Endothelial cell of umbilical vein (primary cell): ENCODE measurements at regions not wholly inside any gene's neighbourhood (a gene's known extent, or its start where the extent isn't known, plus 50 kb on each side); places are given as distances from the start of the nearest gene placed in this dataset.

Source experiments
- BruUV-seq: library from RNA; stranded (reverse); fragments of 400-500 nt; replicated peaks from 2 replicates; lab custom pipeline; 2021; lab: Mats Ljungman, UMichigan
- CTCF ChIA-PET: fragments of 300-600, 350-600 bp; sonication (Branson Sonifier 250); formaldehyde crosslinking; loops from one replicate; lab custom pipeline; 2021; ENCODE audit warnings: antibody characterized with exemption, inconsistent platforms; lab: Charles Lee
- POLR2A ChIA-PET: fragments of 300-600, 350-600 bp; sonication (Branson Sonifier 250); formaldehyde crosslinking; loops from one replicate; lab custom pipeline; 2021; ENCODE audit warnings: antibody characterized with exemption, inconsistent platforms; lab: Charles Lee
- DNase-seq: peaks from one replicate; pipeline ENCODE4 v3.0.0-alpha.2; 2011; ENCODE audit warnings: low read depth, low spot score
- FAIRE-seq: peaks from 2 replicates; lab custom pipeline; 2011; peaks lifted over from hg19 to GRCh38; lab: Jason Lieb, UNC
- H2AFZ ChIP-seq: 2 replicates; pipeline ENCODE4 v1.6.0; 2012; ENCODE audit warnings: low read depth, low read length, control low read depth, inconsistent platforms
- H3K27ac ChIP-seq: 2 replicates; pipeline ENCODE4 v1.5.1; 2011; ENCODE audit warnings: low read depth, mild to moderate bottlenecking, control low read depth, low read length, moderate library complexity; ENCODE audit not compliant: insufficient read depth
- H3K27me3 ChIP-seq, 2 experiments: 2 replicates each; pipeline versions ENCODE4 v1.6.0 to v1.6.1; 2011; ENCODE audit warnings: low read length in 2 of 2, mixed read lengths in 1 of 2; ENCODE audit not compliant: control insufficient read depth in 2 of 2, insufficient read depth in 2 of 2
- H3K36me3 ChIP-seq, 2 experiments: 2 replicates in 1 of 2; 3 replicates in 1 of 2; pipeline ENCODE4 v1.5.1; 2011; ENCODE audit warnings: low read length in 2 of 2, mild to moderate bottlenecking in 1 of 2, moderate library complexity in 1 of 2; ENCODE audit not compliant: control insufficient read depth in 2 of 2, insufficient read depth in 2 of 2; ENCODE audit errors: extremely low read depth in 1 of 2
- H3K4me1 ChIP-seq: 3 replicates; pipeline ENCODE4 v1.5.1; 2011; ENCODE audit warnings: mild to moderate bottlenecking, low read length; ENCODE audit not compliant: control insufficient read depth, insufficient read depth; ENCODE audit errors: extremely low read depth
- H3K4me2 ChIP-seq: 2 replicates; pipeline ENCODE4 v1.6.1; 2011; ENCODE audit warnings: low read length, control low read depth, mixed read lengths; ENCODE audit not compliant: insufficient read depth
- H3K4me3 ChIP-seq, 3 experiments: fragments of 200-600 bp in 1 of 3; sonication (generic), shearing (Covaris generic) in 1 of 3; replicated peaks in 1 of 3; 2 replicates each; pipeline ENCODE4 v1.5.1; 2011 to 2016; ENCODE audit warnings: control low read depth in 3 of 3, low read length in 3 of 3, mild to moderate bottlenecking in 2 of 3, inconsistent platforms in 1 of 3, low read depth in 1 of 3, moderate library complexity in 1 of 3; ENCODE audit not compliant: insufficient read depth in 1 of 3
- H3K79me2 ChIP-seq: 2 replicates; pipeline ENCODE4 v1.6.0; 2012; ENCODE audit warnings: low read length, inconsistent platforms; ENCODE audit not compliant: control insufficient read depth, insufficient read depth
- H3K9ac ChIP-seq: replicated peaks from 2 replicates; pipeline ENCODE3; 2011; ENCODE audit warnings: low read length, control low read depth; ENCODE audit not compliant: insufficient read depth; ENCODE audit errors: extremely low read depth
- H3K9me1 ChIP-seq: replicated peaks from 3 replicates; pipeline ENCODE4 v1.6.0; 2011; ENCODE audit warnings: mild to moderate bottlenecking, low read length; ENCODE audit not compliant: control insufficient read depth, insufficient read depth; ENCODE audit errors: extremely low read depth
- H3K9me3 ChIP-seq: replicated peaks from 2 replicates; pipeline ENCODE4 v1.5.1; 2012; ENCODE audit warnings: low read length, inconsistent platforms; ENCODE audit not compliant: control insufficient read depth, insufficient read depth
- H4K20me1 ChIP-seq: replicated peaks from 2 replicates; pipeline ENCODE3; 2011; ENCODE audit warnings: mild to moderate bottlenecking, low read length; ENCODE audit not compliant: control insufficient read depth, insufficient read depth; ENCODE audit errors: extremely low read depth
- EZH2 ChIP-seq: IDR thresholded peaks from 2 replicates; pipeline ENCODE4 v1.6.1; 2012; ENCODE audit warnings: borderline replicate concordance, low read depth, mild to moderate bottlenecking, moderate library complexity, low read length, inconsistent platforms; ENCODE audit not compliant: severe bottlenecking
- FOS ChIP-seq: IDR thresholded peaks from 2 replicates; pipeline ENCODE4 v1.6.1; 2011; ENCODE audit warnings: mild to moderate bottlenecking, low read length, moderate library complexity, borderline replicate concordance; ENCODE audit not compliant: insufficient read depth
- GATA2 ChIP-seq: IDR thresholded peaks from 2 replicates; pipeline ENCODE4 v1.7.0; 2011; ENCODE audit warnings: low read depth, mild to moderate bottlenecking, moderate library complexity, mixed read lengths, low read length; ENCODE audit not compliant: insufficient read length, insufficient read depth
- JUN ChIP-seq: IDR thresholded peaks from 2 replicates; pipeline ENCODE4 v1.6.1; 2011; ENCODE audit warnings: borderline replicate concordance, low read depth; ENCODE audit not compliant: insufficient read length, insufficient read depth
- MAX ChIP-seq: IDR thresholded peaks from 2 replicates; pipeline ENCODE4 v1.6.1; 2011; ENCODE audit not compliant: insufficient read depth, insufficient read length
- MYC ChIP-seq: IDR thresholded peaks from one replicate; pipeline ENCODE4 v1.6.1; 2011; ENCODE audit warnings: mild to moderate bottlenecking, low read depth, low read length
- POLR2A ChIP-seq: IDR thresholded peaks from 2 replicates; pipeline ENCODE4 v1.6.1; 2012; ENCODE audit warnings: low read depth, mild to moderate bottlenecking, control low read depth, low read length
- POLR2AphosphoS5 ChIP-seq: IDR thresholded peaks from 2 replicates; pipeline ENCODE4 v1.6.1; 2012; ENCODE audit warnings: low read depth, mild to moderate bottlenecking, control low read depth, low read length, moderate library complexity; ENCODE audit not compliant: insufficient read depth
- dilution Hi-C: fragments of 300-500 bp; cut with MboI; formaldehyde crosslinking; loops from one replicate; pipeline ENCODE4 v1.15.0; 2019; ENCODE audit warnings: low sequenced_read_pairs; ENCODE audit not compliant: extremely low pct_ligation_motif_present
- intact Hi-C: fragments of 100-400 bp; cut with micrococcal nuclease; formaldehyde crosslinking; loops from one replicate; pipeline ENCODE4 v1.10.0; 2022
- TF ChIP-seq, protein P1 (sequence below), 2 donors: IDR thresholded peaks; 1 replicate in 1 of 2; 2 replicates in 1 of 2; pipeline ENCODE4 v1.5.1; 2011; ENCODE audit warnings: low read length in 2 of 2, mild to moderate bottlenecking in 2 of 2, moderate library complexity in 2 of 2, control low read depth in 1 of 2, inconsistent platforms in 1 of 2, low read depth in 1 of 2; ENCODE audit not compliant: insufficient read depth in 1 of 2; ENCODE audit errors: extremely low read depth in 1 of 2

DNA sequence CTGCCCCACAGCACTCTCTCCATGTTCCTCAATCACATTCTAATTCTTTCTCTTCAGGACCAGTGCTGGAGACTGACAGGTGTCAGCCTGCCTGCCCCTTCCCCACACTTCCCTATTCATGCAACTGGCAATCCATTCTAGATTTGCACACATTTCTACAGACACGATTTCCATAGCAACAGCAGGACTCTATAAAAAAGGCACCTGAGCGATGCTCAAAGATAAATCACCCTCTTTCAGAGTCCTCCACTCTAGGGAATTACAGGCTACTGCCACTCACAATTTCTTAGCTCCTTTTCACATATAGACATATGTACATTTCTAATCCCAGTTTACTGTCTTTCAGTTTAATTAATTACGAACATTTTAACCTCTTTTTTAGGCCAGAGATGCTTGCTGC is 118.1 kb upstream of the ANKRD1 start:
- CTCF ChIA-PET = interaction anchor here (1.5 kb wide), 1 partner anchor 211 kb away, joined by 5 read pairs; no protein-coding TSS in a partner anchor
- POLR2A ChIA-PET = no interaction called here

More for the DNA sequence above, 118.1 kb upstream of the ANKRD1 start:
- H3K9me3 ChIP-seq = no peaks in the 10 kb centered on the region
- H3K27ac ChIP-seq = no peak overlapping the region
- no peak for FAIRE-seq
- H3K4me2 ChIP-seq = no peak overlapping the region
- no peak overlapping the region for H2AFZ ChIP-seq
- no peaks in the 10 kb centered on the region for H3K9me1 ChIP-seq
- H3K27me3 ChIP-seq = no peaks in the 10 kb centered on the region
- dilution Hi-C loops = no loop called here
- H3K36me3 ChIP-seq = no peaks in the 10 kb centered on the region
- H3K79me2 ChIP-seq = no peaks in the 10 kb centered on the region
- intact Hi-C loops = no loop called here
- DNase-seq = no peak
- no TSS peak for BruUV-seq
- H4K20me1 ChIP-seq = no peaks in the 10 kb centered on the region
- TF ChIP-seq MAX (no peak), EZH2 (no peak), POLR2A (no peak), MYC (no peak), POLR2AphosphoS5 (no peak), GATA2 (no peak), FOS (no peak), JUN (no peak)
- TF ChIP-seq, protein P1, sequence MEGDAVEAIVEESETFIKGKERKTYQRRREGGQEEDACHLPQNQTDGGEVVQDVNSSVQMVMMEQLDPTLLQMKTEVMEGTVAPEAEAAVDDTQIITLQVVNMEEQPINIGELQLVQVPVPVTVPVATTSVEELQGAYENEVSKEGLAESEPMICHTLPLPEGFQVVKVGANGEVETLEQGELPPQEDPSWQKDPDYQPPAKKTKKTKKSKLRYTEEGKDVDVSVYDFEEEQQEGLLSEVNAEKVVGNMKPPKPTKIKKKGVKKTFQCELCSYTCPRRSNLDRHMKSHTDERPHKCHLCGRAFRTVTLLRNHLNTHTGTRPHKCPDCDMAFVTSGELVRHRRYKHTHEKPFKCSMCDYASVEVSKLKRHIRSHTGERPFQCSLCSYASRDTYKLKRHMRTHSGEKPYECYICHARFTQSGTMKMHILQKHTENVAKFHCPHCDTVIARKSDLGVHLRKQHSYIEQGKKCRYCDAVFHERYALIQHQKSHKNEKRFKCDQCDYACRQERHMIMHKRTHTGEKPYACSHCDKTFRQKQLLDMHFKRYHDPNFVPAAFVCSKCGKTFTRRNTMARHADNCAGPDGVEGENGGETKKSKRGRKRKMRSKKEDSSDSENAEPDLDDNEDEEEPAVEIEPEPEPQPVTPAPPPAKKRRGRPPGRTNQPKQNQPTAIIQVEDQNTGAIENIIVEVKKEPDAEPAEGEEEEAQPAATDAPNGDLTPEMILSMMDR (IDR thresholded peaks at IDR 0.05; ENCODE audit: extremely low read depth in 1 of 2, insufficient read depth in 1 of 2, low read depth in 1 of 2, low read length in 2 of 2) = no peak
- H3K4me1 ChIP-seq = peaks cover 7% of the 10 kb centered on the region
- H3K9ac ChIP-seq = no peak overlapping the region
- no peak overlapping the region for H3K4me3 ChIP-seq
